IMR-90 (cell line): ENCODE measurements at regions not wholly inside any gene's neighbourhood (a gene's known extent, or its start where the extent isn't known, plus 50 kb on each side); places are given as distances from the start of the nearest gene placed in this dataset.

Experiments
- ATAC-seq: fragments of 200-7000 bp; cut with Tn5 transposase; 2 replicates; pipeline ENCODE4 v1.9.1; 2020; ENCODE audit warnings: low read depth, mild to moderate bottlenecking, moderate library complexity
- BruUV-seq: library from RNA; stranded (reverse); fragments of 400-500 nt; replicated peaks from 2 replicates; lab custom pipeline; 2021; lab: Mats Ljungman, UMichigan
- CTCF ChIA-PET: fragments of 300-600 bp; formaldehyde crosslinking; extraction: SDS; loops from one replicate; lab custom pipeline; 2021; ENCODE audit warnings: antibody characterized with exemption; lab: Yijun Ruan, JAX
- POLR2A ChIA-PET: fragments of 300-600 bp; sonication (Branson Sonifier 250); formaldehyde crosslinking; loops from one replicate; lab custom pipeline; 2022; ENCODE audit warnings: antibody characterized with exemption; ENCODE audit not compliant: unreplicated experiment; lab: Charles Lee
- DNase-seq: peaks from one replicate; pipeline ENCODE4 v3.0.0; 2013
- H2AFZ ChIP-seq: replicated peaks from 2 replicates; pipeline ENCODE3; 2013; ENCODE audit warnings: low read length, mild to moderate bottlenecking; ENCODE audit not compliant: poor library complexity
- H2AK5ac ChIP-seq: 2 replicates; pipeline ENCODE4 v1.6.1; 2013; ENCODE audit warnings: low read depth, low read length, inconsistent platforms
- H2AK9ac ChIP-seq: replicated peaks from 2 replicates; pipeline ENCODE3; 2013; ENCODE audit warnings: mild to moderate bottlenecking, low read depth, low read length, moderate library complexity; ENCODE audit not compliant: poor library complexity
- H2BK120ac ChIP-seq: 2 replicates; pipeline ENCODE4 v1.6.1; 2013; ENCODE audit warnings: low read depth, low read length, inconsistent platforms
- H2BK15ac ChIP-seq: 3 replicates; pipeline ENCODE4 v1.6.1; 2013; ENCODE audit warnings: low read depth, low read length, inconsistent platforms
- H2BK20ac ChIP-seq: 2 replicates; pipeline ENCODE4 v1.6.1; 2013; ENCODE audit warnings: low read depth, mild to moderate bottlenecking, inconsistent platforms, low read length, moderate library complexity
- H2BK5ac ChIP-seq: 2 replicates; pipeline ENCODE4 v1.6.1; 2013; ENCODE audit warnings: mild to moderate bottlenecking, low read depth, low read length, inconsistent platforms; ENCODE audit not compliant: poor library complexity, severe bottlenecking
- H3K14ac ChIP-seq: replicated peaks from 2 replicates; pipeline ENCODE4 v1.6.1; 2013; ENCODE audit warnings: low read depth, low read length, inconsistent platforms
- H3K18ac ChIP-seq: 2 replicates; pipeline ENCODE4 v1.6.1; 2013; ENCODE audit warnings: low read depth, low read length, control low read depth
- H3K23ac ChIP-seq: 2 replicates; pipeline ENCODE4 v1.6.1; 2013; ENCODE audit warnings: low read depth, low read length, inconsistent platforms
- H3K27ac ChIP-seq: 2 replicates; pipeline ENCODE4 v1.5.1; 2013; ENCODE audit warnings: mild to moderate bottlenecking, control low read depth, low read length; ENCODE audit not compliant: insufficient read depth
- H3K27me3 ChIP-seq: 2 replicates; pipeline ENCODE4 v1.6.1; 2013; ENCODE audit warnings: low read length; ENCODE audit not compliant: control insufficient read depth, insufficient read depth
- H3K36me3 ChIP-seq: 2 replicates; pipeline ENCODE4 v1.6.1; 2013; ENCODE audit warnings: low read length, mixed read lengths; ENCODE audit not compliant: control insufficient read depth, insufficient read depth
- H3K4ac ChIP-seq: 2 replicates; pipeline ENCODE4 v1.6.1; 2013; ENCODE audit warnings: low read depth, low read length, inconsistent platforms
- H3K4me1 ChIP-seq: 2 replicates; pipeline ENCODE4 v1.6.1; 2013; ENCODE audit warnings: low read length, mixed read lengths; ENCODE audit not compliant: control insufficient read depth, insufficient read depth
- H3K4me2 ChIP-seq: 2 replicates; pipeline ENCODE4 v1.6.1; 2013; ENCODE audit warnings: low read depth, mild to moderate bottlenecking, control low read depth, low read length, moderate library complexity
- H3K4me3 ChIP-seq: 2 replicates; pipeline ENCODE4 v1.5.1; 2013; ENCODE audit warnings: low read depth, mild to moderate bottlenecking, control low read depth, low read length, moderate library complexity; ENCODE audit not compliant: insufficient read depth
- H3K56ac ChIP-seq: 2 replicates; pipeline ENCODE4 v1.6.1; 2013; ENCODE audit warnings: low read length, inconsistent platforms; ENCODE audit not compliant: insufficient read depth; ENCODE audit errors: extremely low read depth
- H3K79me1 ChIP-seq, 2 experiments: 2 replicates each; pipeline ENCODE4 v1.6.1; 2013; ENCODE audit warnings: low read length in 2 of 2, inconsistent platforms in 1 of 2, low read depth in 1 of 2
- H3K9ac ChIP-seq: 2 replicates; pipeline ENCODE4 v1.6.1; 2013; ENCODE audit warnings: low read depth, low read length, control low read depth
- H3K9me1 ChIP-seq: 2 replicates; pipeline ENCODE4 v1.6.1; 2013; ENCODE audit warnings: low read length, inconsistent platforms; ENCODE audit not compliant: insufficient read depth
- H3K9me3 ChIP-seq: 2 replicates; pipeline ENCODE4 v1.6.1; 2013; ENCODE audit warnings: low read length; ENCODE audit not compliant: control insufficient read depth, insufficient read depth
- H4K20me1 ChIP-seq: 2 replicates; pipeline ENCODE4 v1.6.1; 2013; ENCODE audit warnings: low read length, inconsistent platforms; ENCODE audit not compliant: insufficient read depth
- H4K5ac ChIP-seq: 2 replicates; pipeline ENCODE4 v1.6.1; 2013; ENCODE audit warnings: mild to moderate bottlenecking, low read depth, low read length, control low read depth
- H4K8ac ChIP-seq, 2 experiments: 2 replicates each; pipeline ENCODE4 v1.6.1; 2013; ENCODE audit warnings: low read depth in 2 of 2, low read length in 2 of 2, control low read depth in 1 of 2, inconsistent platforms in 1 of 2
- H4K91ac ChIP-seq: 2 replicates; pipeline ENCODE4 v1.6.1; 2013; ENCODE audit warnings: low read depth, low read length, inconsistent platforms; ENCODE audit not compliant: insufficient read depth
- BHLHE40 ChIP-seq: fragments of 150-350 bp; IDR thresholded peaks from 2 replicates; pipeline ENCODE4 v1.6.1; 2016; ENCODE audit warnings: mild to moderate bottlenecking, low read depth, low read length
- CHD1 ChIP-seq: IDR thresholded peaks from 2 replicates; pipeline ENCODE4 v1.6.1; 2012; ENCODE audit warnings: low read depth, low read length, improper control_type of control experiment
- FOS ChIP-seq: fragments of 150-350 bp; IDR thresholded peaks from 2 replicates; pipeline ENCODE4 v1.6.1; 2016; ENCODE audit warnings: low read depth, low read length
- MAFK ChIP-seq: IDR thresholded peaks from 2 replicates; pipeline ENCODE4 v1.6.1; 2012; ENCODE audit warnings: low read depth, low read length, improper control_type of control experiment
- MAZ ChIP-seq: IDR thresholded peaks from 2 replicates; pipeline ENCODE4 v1.6.1; 2012; ENCODE audit warnings: low read depth, mild to moderate bottlenecking, low read length, improper control_type of control experiment, moderate library complexity, borderline replicate concordance
- MXI1 ChIP-seq: IDR thresholded peaks from 2 replicates; pipeline ENCODE4 v1.6.1; 2012; ENCODE audit warnings: low read depth, mild to moderate bottlenecking, low read length, moderate library complexity, borderline replicate concordance
- NFE2L2 ChIP-seq: fragments of 150-350 bp; IDR thresholded peaks from 2 replicates; pipeline ENCODE4 v1.6.1; 2016; ENCODE audit warnings: low read depth, mild to moderate bottlenecking, low read length
- POLR2A ChIP-seq: IDR thresholded peaks from 2 replicates; pipeline ENCODE4 v1.6.1; 2012; ENCODE audit warnings: mild to moderate bottlenecking, low read depth, low read length
- RAD21 ChIP-seq: IDR thresholded peaks from 2 replicates; pipeline ENCODE4 v1.6.1; 2012; ENCODE audit warnings: low read length, improper control_type of control experiment
- RCOR1 ChIP-seq: IDR thresholded peaks from 2 replicates; pipeline ENCODE4 v1.6.1; 2012; ENCODE audit warnings: mild to moderate bottlenecking, low read length, improper control_type of control experiment; ENCODE audit not compliant: insufficient replicate concordance
- RFX5 ChIP-seq: IDR thresholded peaks from 2 replicates; pipeline ENCODE4 v1.8.0; 2012; ENCODE audit warnings: low read depth, mild to moderate bottlenecking, low read length, moderate library complexity
- SMC3 ChIP-seq: fragments of 150-350 bp; IDR thresholded peaks from 2 replicates; pipeline ENCODE4 v1.6.1; 2016; ENCODE audit warnings: low read depth, mild to moderate bottlenecking, antibody characterized with exemption, low read length, moderate library complexity
- WGBS, 2 experiments: methylation state at CpG; one replicate each; pipeline versions ENCODE4 v1.1.5 to v1.1.7; 2013; ENCODE audit warnings: missing lambda C conversion rate in 2 of 2; ENCODE audit not compliant: insufficient read length in 1 of 2; ENCODE audit errors: extremely low coverage in 2 of 2; 5-methylcytosine and 5-hydroxymethylcytosine counted together
- dilution Hi-C: fragments of 300-500 bp; cut with HindIII; formaldehyde crosslinking; loops from one replicate; pipeline ENCODE4 v1.14.3; 2018; ENCODE audit warnings: low sequenced_read_pairs; ENCODE audit not compliant: unreplicated experiment
- in situ Hi-C: fragments of 300-500 bp; cut with MboI; formaldehyde crosslinking; loops from 3 replicates; pipeline ENCODE4 v1.14.3; 2019; ENCODE audit warnings: low sequenced_read_pairs, inconsistent platforms, mixed read lengths
- intact Hi-C: fragments of 100-400 bp; cut with micrococcal nuclease; formaldehyde crosslinking; loops from 2 replicates; pipeline ENCODE4 v1.10.0; 2022
- TF ChIP-seq, protein P1 (sequence below): fragments of 150-350 bp; IDR thresholded peaks from 2 replicates; pipeline ENCODE4 v1.6.1; 2017; ENCODE audit warnings: mild to moderate bottlenecking, antibody characterized with exemption, low read length, low read depth
- TF ChIP-seq, protein P2 (sequence below): fragments of 150-350 bp; IDR thresholded peaks from 2 replicates; pipeline ENCODE4 v1.6.1; 2016; ENCODE audit warnings: low read depth, mild to moderate bottlenecking, low read length, moderate library complexity, borderline replicate concordance

DNA sequence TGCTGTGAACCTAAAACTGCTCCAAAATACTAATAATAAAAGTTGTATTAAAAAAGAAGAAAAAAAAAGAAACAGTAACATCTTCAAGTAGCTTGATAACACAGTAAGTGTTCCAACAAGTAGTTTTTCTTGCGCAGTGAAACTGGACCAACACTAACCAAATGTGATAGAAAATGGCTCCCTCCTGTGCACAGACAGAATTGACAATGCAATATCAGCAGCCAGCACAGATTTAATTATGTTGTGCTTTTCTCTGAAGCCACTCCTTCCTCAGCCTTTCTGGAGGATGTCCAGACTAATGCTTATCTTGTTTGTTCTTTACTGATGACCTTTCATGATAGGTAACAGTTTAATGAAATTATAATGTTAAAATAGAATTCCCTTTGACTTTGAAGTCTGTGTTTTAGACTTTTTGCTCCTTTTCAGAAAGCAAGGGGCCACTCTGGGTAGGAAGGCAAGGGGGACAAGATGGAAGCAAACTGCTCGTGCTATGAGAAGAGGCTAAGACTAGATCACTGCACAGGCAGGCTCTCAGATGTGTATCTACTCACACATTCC, 147.1 kb upstream of the RPL34 start:
- DNase-seq (peak; percentile 7), ATAC-seq (no peak)
- H3K4me2 ChIP-seq, result no peak overlapping the region
- H4K8ac ChIP-seq, result no peak overlapping the region
- H4K91ac ChIP-seq, result no peak overlapping the region
- H3K9me3 ChIP-seq, result no peaks in the 10 kb centered on the region
- H2AK5ac ChIP-seq, result no peak overlapping the region
- H2BK5ac ChIP-seq, result no peak overlapping the region
- H2AK9ac ChIP-seq, result no peak overlapping the region
- no peak overlapping the region for H2BK15ac ChIP-seq
- no peak overlapping the region for H3K56ac ChIP-seq
- 43% methylated on average over 1 of the region's 2 CpGs; no CpG with 5 or more reads in 1 of the 2 experiments for WGBS, 2 experiments
- ChIA-PET CTCF (no interaction called here), POLR2A (no interaction called here)
- BruUV-seq, result no TSS peak
- no peak overlapping the region for H2BK120ac ChIP-seq
- no peaks in the 10 kb centered on the region for H3K36me3 ChIP-seq
- no peaks in the 10 kb centered on the region for H3K9me1 ChIP-seq
- no peak overlapping the region for H4K5ac ChIP-seq
- H3K4me1 ChIP-seq, result no peaks in the 10 kb centered on the region
- no peak overlapping the region for H3K14ac ChIP-seq
- no peak overlapping the region for H3K4me3 ChIP-seq
- no peaks in the 10 kb centered on the region for H3K79me1 ChIP-seq
- H3K27me3 ChIP-seq, result peaks cover 7% of the 10 kb centered on the region
- H3K23ac ChIP-seq, result no peak overlapping the region
- dilution Hi-C loops (no loop called here), intact Hi-C loops (no loop called here), in situ Hi-C loops (no loop called here)
- TF ChIP-seq, protein P1, sequence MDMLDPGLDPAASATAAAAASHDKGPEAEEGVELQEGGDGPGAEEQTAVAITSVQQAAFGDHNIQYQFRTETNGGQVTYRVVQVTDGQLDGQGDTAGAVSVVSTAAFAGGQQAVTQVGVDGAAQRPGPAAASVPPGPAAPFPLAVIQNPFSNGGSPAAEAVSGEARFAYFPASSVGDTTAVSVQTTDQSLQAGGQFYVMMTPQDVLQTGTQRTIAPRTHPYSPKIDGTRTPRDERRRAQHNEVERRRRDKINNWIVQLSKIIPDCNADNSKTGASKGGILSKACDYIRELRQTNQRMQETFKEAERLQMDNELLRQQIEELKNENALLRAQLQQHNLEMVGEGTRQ, result no peak
- TF ChIP-seq FOS, result no peak
- no peak for TF ChIP-seq BHLHE40
- TF ChIP-seq MAZ, result no peak
- TF ChIP-seq, protein P2, sequence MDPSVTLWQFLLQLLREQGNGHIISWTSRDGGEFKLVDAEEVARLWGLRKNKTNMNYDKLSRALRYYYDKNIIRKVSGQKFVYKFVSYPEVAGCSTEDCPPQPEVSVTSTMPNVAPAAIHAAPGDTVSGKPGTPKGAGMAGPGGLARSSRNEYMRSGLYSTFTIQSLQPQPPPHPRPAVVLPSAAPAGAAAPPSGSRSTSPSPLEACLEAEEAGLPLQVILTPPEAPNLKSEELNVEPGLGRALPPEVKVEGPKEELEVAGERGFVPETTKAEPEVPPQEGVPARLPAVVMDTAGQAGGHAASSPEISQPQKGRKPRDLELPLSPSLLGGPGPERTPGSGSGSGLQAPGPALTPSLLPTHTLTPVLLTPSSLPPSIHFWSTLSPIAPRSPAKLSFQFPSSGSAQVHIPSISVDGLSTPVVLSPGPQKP, result no peak
- no peak for TF ChIP-seq MXI1
- TF ChIP-seq RAD21, result no peak
- TF ChIP-seq SMC3, result no peak
- TF ChIP-seq CHD1, result no peak
- no peak for TF ChIP-seq NFE2L2
- no peak for TF ChIP-seq MAFK
- no peak for TF ChIP-seq RFX5
- no peak for TF ChIP-seq RCOR1
- TF ChIP-seq POLR2A, result no peak
- H3K9ac ChIP-seq, result no peak overlapping the region
- no peak overlapping the region for H3K4ac ChIP-seq
- H2BK20ac ChIP-seq, result no peak overlapping the region
- no peaks in the 10 kb centered on the region for H4K20me1 ChIP-seq
- H3K27ac ChIP-seq, result no peak overlapping the region
- H2AFZ ChIP-seq, result no peak overlapping the region
- H3K18ac ChIP-seq, result no peak overlapping the region
